Brain microvascular endothelial cell (primary cell): ENCODE measurements at regions not wholly inside any gene's neighbourhood (a gene's known extent, or its start where the extent isn't known, plus 50 kb on each side); places are given as distances from the start of the nearest gene placed in this dataset.

Experiments used
- DNase-seq: peaks from one replicate; pipeline ENCODE4 v3.0.0-alpha.2; 2020
- H3K27ac ChIP-seq: fragments of 250-450 bp; sonication (Bioruptor Pico); 2 replicates; pipeline ENCODE4 v1.5.1; 2020; ENCODE audit warnings: mild to moderate bottlenecking, moderate library complexity
- H3K27me3 ChIP-seq: fragments of 250-450 bp; sonication (Bioruptor Pico); replicated peaks from 2 replicates; pipeline ENCODE4 v1.5.1; 2020; ENCODE audit warnings: mild to moderate bottlenecking
- H3K36me3 ChIP-seq: fragments of 250-450 bp; sonication (Bioruptor Pico); replicated peaks from 2 replicates; pipeline ENCODE4 v1.5.1; 2020; ENCODE audit warnings: mild to moderate bottlenecking
- H3K4me3 ChIP-seq: 2 replicates; pipeline ENCODE4 v1.5.1; 2011; ENCODE audit warnings: low read depth, mild to moderate bottlenecking, control low read depth, low read length, moderate library complexity
- in situ Hi-C: cut with HindIII; loops from 2 replicates; pipeline ENCODE4 v1.10.0; 2017; ENCODE audit warnings: low sequenced_read_pairs, low pct_ligation_motif_present
- TF ChIP-seq, protein P1 (sequence below): IDR thresholded peaks from 2 replicates; pipeline ENCODE4 v1.5.1; 2011; ENCODE audit warnings: low read depth, mild to moderate bottlenecking, moderate library complexity, low read length, control low read depth, inconsistent platforms; ENCODE audit errors: missing control alignments

DNA sequence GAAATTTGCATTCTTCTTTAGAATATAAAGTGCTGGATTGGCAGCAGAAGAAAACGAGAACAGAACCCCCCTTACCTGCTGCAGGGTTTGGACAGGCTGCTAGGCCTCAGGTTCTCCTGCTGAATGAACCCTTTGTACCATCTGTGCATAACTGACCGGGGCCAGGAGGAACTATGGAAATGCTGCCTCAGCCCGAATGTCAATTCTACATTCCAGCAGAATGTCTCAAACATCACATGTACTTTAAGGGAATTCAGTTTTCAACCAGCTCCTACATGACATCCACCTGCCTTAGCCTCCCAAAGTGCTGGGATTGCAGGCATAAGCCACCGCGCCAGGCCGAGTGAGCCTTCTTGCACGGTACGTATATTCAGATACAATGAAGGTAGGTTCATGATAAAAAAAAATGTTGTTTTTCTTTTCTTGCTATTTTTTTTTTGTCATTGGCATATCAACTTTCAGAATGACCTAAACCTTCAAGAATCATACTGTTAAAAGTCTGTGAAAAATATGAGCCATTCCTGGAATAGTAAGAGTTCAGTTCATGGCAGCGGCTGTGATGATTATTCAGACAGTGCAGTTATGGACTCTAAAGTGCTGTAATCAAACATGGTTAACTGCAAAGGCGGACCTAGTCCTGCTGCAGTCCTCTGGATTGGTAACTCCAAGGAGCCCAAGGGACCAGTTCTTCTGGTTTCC, 84.4 kb upstream of the TNS3 start:
- H3K4me3 ChIP-seq = no peak overlapping the region
- in situ Hi-C loops = no loop called here
- no peaks in the 10 kb centered on the region for H3K27me3 ChIP-seq
- H3K36me3 ChIP-seq = no peaks in the 10 kb centered on the region
- peak; percentile 69 for DNase-seq
- peak overlapping the region; percentile 76 for H3K27ac ChIP-seq
- TF ChIP-seq, protein P1, sequence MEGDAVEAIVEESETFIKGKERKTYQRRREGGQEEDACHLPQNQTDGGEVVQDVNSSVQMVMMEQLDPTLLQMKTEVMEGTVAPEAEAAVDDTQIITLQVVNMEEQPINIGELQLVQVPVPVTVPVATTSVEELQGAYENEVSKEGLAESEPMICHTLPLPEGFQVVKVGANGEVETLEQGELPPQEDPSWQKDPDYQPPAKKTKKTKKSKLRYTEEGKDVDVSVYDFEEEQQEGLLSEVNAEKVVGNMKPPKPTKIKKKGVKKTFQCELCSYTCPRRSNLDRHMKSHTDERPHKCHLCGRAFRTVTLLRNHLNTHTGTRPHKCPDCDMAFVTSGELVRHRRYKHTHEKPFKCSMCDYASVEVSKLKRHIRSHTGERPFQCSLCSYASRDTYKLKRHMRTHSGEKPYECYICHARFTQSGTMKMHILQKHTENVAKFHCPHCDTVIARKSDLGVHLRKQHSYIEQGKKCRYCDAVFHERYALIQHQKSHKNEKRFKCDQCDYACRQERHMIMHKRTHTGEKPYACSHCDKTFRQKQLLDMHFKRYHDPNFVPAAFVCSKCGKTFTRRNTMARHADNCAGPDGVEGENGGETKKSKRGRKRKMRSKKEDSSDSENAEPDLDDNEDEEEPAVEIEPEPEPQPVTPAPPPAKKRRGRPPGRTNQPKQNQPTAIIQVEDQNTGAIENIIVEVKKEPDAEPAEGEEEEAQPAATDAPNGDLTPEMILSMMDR = no peak

DNA sequence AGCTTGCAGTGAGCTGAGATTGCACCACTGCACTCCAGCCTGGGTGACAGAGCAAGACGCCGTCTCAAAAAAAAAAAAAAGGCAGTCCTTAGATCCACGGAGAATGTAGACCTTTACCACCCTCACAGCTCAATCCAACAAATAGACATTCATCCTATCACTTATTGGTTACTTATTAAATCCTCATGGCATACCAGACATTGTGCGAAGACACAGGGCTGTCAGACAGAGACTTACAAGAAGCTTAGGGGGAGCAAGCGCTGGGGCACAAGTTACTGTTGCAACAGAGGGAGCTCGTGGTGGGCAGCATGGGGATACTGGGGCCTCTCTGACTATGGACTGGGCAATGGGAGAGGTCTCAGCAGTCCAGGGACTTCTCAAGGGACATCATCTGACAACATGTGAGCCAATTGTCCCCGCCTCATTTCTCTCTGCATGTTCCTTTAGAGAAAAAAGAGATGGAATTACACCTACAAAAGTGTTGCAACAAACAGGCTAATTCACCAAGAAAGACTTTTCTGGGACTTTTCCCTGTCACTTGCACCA, 82.8 kb upstream of the TNS3 start:
- no peak for DNase-seq
- in situ Hi-C loops = no loop called here
- Histone ChIP-seq H3K36me3 (no peaks in the 10 kb centered on the region), H3K4me3 (no peak overlapping the region), H3K27ac (no peak overlapping the region), H3K27me3 (no peaks in the 10 kb centered on the region)
- TF ChIP-seq, protein P1 = no peak

DNA sequence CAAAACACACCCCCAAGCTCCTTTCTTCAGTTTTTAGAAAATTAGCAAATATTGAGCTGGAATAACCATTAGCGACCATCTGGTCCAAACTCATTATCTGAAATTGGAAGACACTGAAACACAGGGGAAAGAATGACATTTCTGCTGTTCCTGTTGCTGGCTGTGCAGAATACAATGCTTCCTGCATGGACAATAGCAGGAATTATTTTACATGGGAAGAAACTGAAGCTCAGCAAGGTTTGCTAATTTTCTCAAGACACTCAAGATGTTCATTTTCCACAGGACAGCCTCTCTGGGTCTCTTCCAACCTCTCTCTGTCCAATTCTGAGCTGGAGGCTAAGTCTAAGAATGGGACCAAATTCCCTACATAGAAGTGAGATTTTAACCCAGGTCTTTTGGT, 81.9 kb upstream of the TNS3 start:
- Histone ChIP-seq H3K4me3 (no peak overlapping the region), H3K27ac (no peak overlapping the region), H3K36me3 (no peaks in the 10 kb centered on the region), H3K27me3 (no peaks in the 10 kb centered on the region)
- TF ChIP-seq, protein P1 = no peak
- DNase-seq = no peak
- in situ Hi-C loops = no loop called here

DNA sequence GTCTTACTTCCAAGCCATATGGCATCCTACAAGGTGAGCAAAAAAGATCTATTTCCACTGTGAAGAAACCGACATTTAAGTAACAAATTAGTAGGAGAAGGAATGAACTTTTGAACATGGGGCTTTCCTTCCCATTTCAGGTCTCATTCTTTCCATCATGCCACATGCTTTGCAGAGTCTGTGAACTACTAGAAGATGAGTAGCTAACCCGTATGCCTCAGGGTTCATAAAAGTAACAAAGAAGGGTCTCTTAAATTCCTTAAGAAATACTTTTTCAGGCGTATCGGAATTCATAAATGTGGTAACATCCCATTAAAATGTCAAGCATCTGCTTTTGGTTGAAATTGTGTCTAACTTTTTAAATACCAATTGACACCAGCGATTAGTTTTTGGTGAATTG, 81.3 kb upstream of the TNS3 start:
- no peaks in the 10 kb centered on the region for H3K36me3 ChIP-seq
- no peak overlapping the region for H3K4me3 ChIP-seq
- in situ Hi-C loops = no loop called here
- no peak overlapping the region for H3K27ac ChIP-seq
- H3K27me3 ChIP-seq = no peaks in the 10 kb centered on the region
- TF ChIP-seq, protein P1 = no peak
- no peak for DNase-seq

DNA sequence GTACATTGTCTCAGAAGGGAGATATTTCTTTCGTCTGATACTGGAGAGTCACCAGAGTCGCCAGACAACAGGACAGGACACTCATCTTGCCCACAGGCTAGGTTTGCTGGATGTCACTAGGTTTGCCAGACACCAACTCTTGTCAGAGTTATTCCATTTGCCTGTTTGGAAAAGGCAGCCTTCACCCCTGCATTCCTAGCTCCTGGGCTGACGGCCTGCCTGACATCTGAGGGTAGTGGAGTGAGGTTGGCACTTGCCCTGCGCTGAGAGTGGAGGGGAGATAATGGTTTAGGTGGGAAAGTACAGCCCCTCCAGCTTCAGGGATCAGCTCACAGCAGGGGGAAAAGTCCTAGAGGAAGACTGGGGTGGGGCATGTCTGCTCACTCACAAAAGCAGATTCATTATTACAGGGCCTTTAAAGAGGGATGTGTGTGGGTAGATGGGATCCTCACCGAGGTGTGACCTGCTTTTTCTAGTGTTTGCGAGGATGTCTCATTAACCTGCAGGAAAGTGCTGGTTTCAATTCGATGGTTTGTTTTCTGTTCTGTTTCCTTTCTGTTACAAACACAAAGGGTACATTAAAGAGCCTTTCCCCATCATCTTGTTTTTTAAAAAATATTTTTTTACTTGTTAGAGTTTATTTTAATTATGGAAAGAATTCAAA, 79.3 kb upstream of the TNS3 start:
- Histone ChIP-seq H3K36me3 (no peaks in the 10 kb centered on the region), H3K27me3 (no peaks in the 10 kb centered on the region), H3K27ac (no peak overlapping the region), H3K4me3 (no peak overlapping the region)
- TF ChIP-seq, protein P1 = no peak
- no peak for DNase-seq
- in situ Hi-C loops = no loop called here
